ENCODE measurements at regions not wholly inside any gene's neighbourhood (a gene's known extent, or its start where the extent isn't known, plus 50 kb on each side); places are given as distances from the start of the nearest gene placed in this dataset.
A peak's percentile ranks its signal among the peaks of the same experiment; 100 is the strongest.

DNA sequence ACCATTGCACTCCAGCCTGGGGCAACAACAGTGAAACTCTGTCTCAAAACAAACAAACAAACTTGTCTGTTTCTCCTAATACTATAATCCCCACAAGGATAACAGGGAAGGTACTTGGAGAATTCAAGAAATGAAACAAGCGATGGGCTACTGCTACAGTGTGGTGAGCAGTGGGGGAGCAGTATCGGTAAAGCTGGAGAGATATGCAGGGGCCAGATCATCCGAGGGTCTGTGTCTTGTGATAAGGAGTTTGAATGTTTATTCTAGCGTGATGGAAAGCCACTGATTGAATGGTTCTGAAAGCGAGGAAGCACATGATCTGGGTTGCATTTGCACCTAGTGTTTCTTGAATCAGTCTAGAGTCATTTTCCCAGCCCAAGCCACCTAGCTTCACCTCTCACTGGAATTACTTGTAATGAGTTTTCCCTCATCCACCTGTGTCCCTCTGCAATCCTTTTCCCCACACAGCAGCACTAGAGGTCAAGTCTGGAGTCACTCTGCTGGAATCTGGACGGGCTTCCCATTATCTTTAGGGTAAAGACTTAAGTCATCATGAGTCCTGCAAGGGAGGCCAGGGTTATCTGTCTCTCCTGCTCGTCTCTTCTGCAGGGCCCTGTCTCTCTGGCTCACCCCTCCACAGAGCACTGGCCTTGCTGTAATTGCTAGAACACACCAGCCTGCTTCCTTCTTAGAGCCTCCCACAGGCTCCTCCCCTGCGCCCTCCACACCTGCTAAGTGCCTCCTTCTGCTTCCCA lies 162.3 kb downstream of the KLF5 start:
- no peaks in the 10 kb centered on the region for H3K9me3 ChIP-seq (ENCODE audit: low read length)
- CTCF ChIA-PET: no interaction called here

DNA sequence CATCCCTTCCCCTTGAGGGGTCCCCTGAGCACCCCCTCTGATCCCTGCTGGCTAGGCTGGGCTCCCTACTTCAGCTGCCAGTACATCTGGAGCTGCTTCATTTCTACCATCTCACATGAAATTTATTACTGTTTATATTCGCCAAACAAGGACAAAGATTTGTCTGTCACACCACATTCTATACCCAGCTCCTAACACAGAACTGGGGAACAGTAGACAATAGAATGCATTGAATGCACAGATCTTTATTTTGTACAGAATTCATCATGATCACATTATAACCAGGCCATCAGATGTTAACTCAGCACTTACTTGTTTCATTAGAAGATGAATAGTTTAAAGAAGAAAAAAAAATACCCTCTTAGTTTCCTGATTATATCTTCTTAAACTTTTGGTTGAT lies 159.4 kb downstream of the KLF5 start:
- Histone ChIP-seq H3K4me1 (ENCODE audit: insufficient read depth, low read length) (no peaks in the 10 kb centered on the region; the same call in 1 of the 2 replicates), H3K4me2 (ENCODE audit: low read length) (no peak overlapping the region), H3K27ac (ENCODE audit: low read length) (no peak overlapping the region), H3K9ac (ENCODE audit: low read length) (no peak overlapping the region), H4K20me1 (ENCODE audit: low read length) (no peaks in the 10 kb centered on the region), H3K9me2 (replicated peaks; ENCODE audit: low read length) (no peaks in the 10 kb centered on the region), H3K36me3 (ENCODE audit: low read depth, low read length) (no peaks in the 10 kb centered on the region), H3K79me2 (ENCODE audit: low read length) (no peaks in the 10 kb centered on the region), H3K9me3 (ENCODE audit: low read length) (no peaks in the 10 kb centered on the region), H2AFZ (ENCODE audit: low read length) (no peak overlapping the region), H3K4me3 (ENCODE audit: low read length) (no peak overlapping the region), H3K27me3 (ENCODE audit: low read length) (no peaks in the 10 kb centered on the region), H3F3A (ENCODE audit: low read length, unreplicated experiment) (no peaks in the 10 kb centered on the region)
- CTCF ChIA-PET: no interaction called here
- TF ChIP-seq, protein P1, sequence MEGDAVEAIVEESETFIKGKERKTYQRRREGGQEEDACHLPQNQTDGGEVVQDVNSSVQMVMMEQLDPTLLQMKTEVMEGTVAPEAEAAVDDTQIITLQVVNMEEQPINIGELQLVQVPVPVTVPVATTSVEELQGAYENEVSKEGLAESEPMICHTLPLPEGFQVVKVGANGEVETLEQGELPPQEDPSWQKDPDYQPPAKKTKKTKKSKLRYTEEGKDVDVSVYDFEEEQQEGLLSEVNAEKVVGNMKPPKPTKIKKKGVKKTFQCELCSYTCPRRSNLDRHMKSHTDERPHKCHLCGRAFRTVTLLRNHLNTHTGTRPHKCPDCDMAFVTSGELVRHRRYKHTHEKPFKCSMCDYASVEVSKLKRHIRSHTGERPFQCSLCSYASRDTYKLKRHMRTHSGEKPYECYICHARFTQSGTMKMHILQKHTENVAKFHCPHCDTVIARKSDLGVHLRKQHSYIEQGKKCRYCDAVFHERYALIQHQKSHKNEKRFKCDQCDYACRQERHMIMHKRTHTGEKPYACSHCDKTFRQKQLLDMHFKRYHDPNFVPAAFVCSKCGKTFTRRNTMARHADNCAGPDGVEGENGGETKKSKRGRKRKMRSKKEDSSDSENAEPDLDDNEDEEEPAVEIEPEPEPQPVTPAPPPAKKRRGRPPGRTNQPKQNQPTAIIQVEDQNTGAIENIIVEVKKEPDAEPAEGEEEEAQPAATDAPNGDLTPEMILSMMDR (conservative IDR thresholded peaks at IDR 0.05; ENCODE audit: low read depth, low read length): no peak
- TF ChIP-seq EZH2phosphoT487 (IDR thresholded peaks at IDR 0.05; ENCODE audit: borderline replicate concordance, low read length) (no peak), EZH2 (IDR thresholded peaks at IDR 0.05; ENCODE audit: low read length, unreplicated experiment) (no peak)
- DNase-seq (no peak), ATAC-seq (no peak)
- POLR2A ChIA-PET (ENCODE audit: unreplicated experiment): no interaction called here
- no TSS peak for BruUV-seq (replicated peaks)
- intact Hi-C loops (cut with micrococcal nuclease): no loop called here

More for the DNA sequence above, 162.3 kb downstream of the KLF5 start:
- BruUV-seq (replicated peaks): no TSS peak
- Histone ChIP-seq H3K36me3 (ENCODE audit: low read depth, low read length) (no peaks in the 10 kb centered on the region), H2AFZ (ENCODE audit: low read length) (no peak overlapping the region), H3K9ac (ENCODE audit: low read length) (no peak overlapping the region), H3K4me1 (ENCODE audit: insufficient read depth, low read length) (peaks cover 8% of the 10 kb centered on the region; the same call in 1 of the 2 replicates), H3F3A (ENCODE audit: low read length, unreplicated experiment) (no peaks in the 10 kb centered on the region), H3K79me2 (ENCODE audit: low read length) (no peaks in the 10 kb centered on the region), H3K9me2 (replicated peaks; ENCODE audit: low read length) (no peaks in the 10 kb centered on the region), H3K27ac (ENCODE audit: low read length) (no peak overlapping the region), H3K4me2 (ENCODE audit: low read length) (no peak overlapping the region), H3K4me3 (ENCODE audit: low read length) (no peak overlapping the region), H4K20me1 (ENCODE audit: low read length) (no peaks in the 10 kb centered on the region), H3K27me3 (ENCODE audit: low read length) (no peaks in the 10 kb centered on the region)
- intact Hi-C loops (cut with micrococcal nuclease): loop anchor here (10.0 kb wide), 1 partner anchor 194 kb away; no protein-coding TSS in a partner anchor
- POLR2A ChIA-PET (ENCODE audit: unreplicated experiment): no interaction called here
- peak; percentile 53; the same call in 1 of the 2 replicates for ATAC-seq
- no peak for TF ChIP-seq EZH2phosphoT487 (IDR thresholded peaks at IDR 0.05; ENCODE audit: borderline replicate concordance, low read length)
- TF ChIP-seq, protein P1 (conservative IDR thresholded peaks at IDR 0.05; ENCODE audit: low read depth, low read length): no peak
- TF ChIP-seq EZH2 (IDR thresholded peaks at IDR 0.05; ENCODE audit: low read length, unreplicated experiment): no peak
- no peak for DNase-seq

DNA sequence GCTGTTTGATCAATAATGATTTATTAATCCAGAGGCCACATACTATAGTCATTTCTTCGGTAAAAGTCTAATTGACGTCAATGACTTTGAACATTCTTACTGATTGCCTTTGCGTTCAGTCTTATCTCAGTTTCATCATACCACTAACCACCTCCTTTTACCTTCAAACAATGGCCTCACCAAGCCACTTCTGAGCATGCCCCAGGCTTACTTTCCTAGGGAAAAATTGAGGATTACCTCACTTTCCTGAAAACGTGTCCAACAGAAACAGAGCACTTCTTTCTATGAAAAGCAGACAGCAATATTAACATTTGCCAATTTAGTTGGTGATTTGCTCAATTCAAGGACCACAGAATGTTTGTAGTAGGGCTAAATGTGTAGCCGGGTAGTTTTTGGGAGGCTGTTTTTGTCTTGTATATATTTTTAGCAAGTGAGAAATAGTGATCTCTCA lies 157.6 kb downstream of the KLF5 start:
- H4K20me1 ChIP-seq (ENCODE audit: low read length): no peaks in the 10 kb centered on the region
- H3K9me3 ChIP-seq (ENCODE audit: low read length): no peaks in the 10 kb centered on the region
- H3F3A ChIP-seq (ENCODE audit: low read length, unreplicated experiment): no peaks in the 10 kb centered on the region
- no TSS peak for BruUV-seq (replicated peaks)
- intact Hi-C loops (cut with micrococcal nuclease): no loop called here
- no peaks in the 10 kb centered on the region for H3K79me2 ChIP-seq (ENCODE audit: low read length)
- H3K27ac ChIP-seq (ENCODE audit: low read length): no peak overlapping the region
- H3K27me3 ChIP-seq (ENCODE audit: low read length): no peaks in the 10 kb centered on the region
- H3K4me3 ChIP-seq (ENCODE audit: low read length): no peak overlapping the region
- H2AFZ ChIP-seq (ENCODE audit: low read length): no peak overlapping the region
- CTCF ChIA-PET: no interaction called here
- ATAC-seq (no peak), DNase-seq (no peak)
- no peak overlapping the region for H3K4me2 ChIP-seq (ENCODE audit: low read length)
- H3K9ac ChIP-seq (ENCODE audit: low read length): no peak overlapping the region
- H3K36me3 ChIP-seq (ENCODE audit: low read depth, low read length): no peaks in the 10 kb centered on the region
- POLR2A ChIA-PET (ENCODE audit: unreplicated experiment): no interaction called here
- no peak for TF ChIP-seq EZH2phosphoT487 (IDR thresholded peaks at IDR 0.05; ENCODE audit: borderline replicate concordance, low read length)
- TF ChIP-seq, protein P1 (conservative IDR thresholded peaks at IDR 0.05; ENCODE audit: low read depth, low read length): no peak
- no peak for TF ChIP-seq EZH2 (IDR thresholded peaks at IDR 0.05; ENCODE audit: low read length, unreplicated experiment)
- no peaks in the 10 kb centered on the region for H3K9me2 ChIP-seq (replicated peaks; ENCODE audit: low read length)
- no peaks in the 10 kb centered on the region for H3K4me1 ChIP-seq (ENCODE audit: insufficient read depth, low read length)

Data from PC-3 (cell line).